ENCODE measurements at regions not wholly inside any gene's neighbourhood (a gene's known extent, or its start where the extent isn't known, plus 50 kb on each side); places are given as distances from the start of the nearest gene placed in this dataset.

GRCh38 chr3:193754719-193755118 is 161.7 kb downstream of the OPA1 start:
- Mint-ChIP-seq H3K4me1 (no peaks in the 10 kb centered on the region), H3K36me3 (ENCODE audit: insufficient read depth) (no peaks in the 10 kb centered on the region), H3K27ac (ENCODE audit: low read depth) (no peak overlapping the region), H3K27me3 (peaks cover 54% of the 10 kb centered on the region), H3K4me3 (no peak overlapping the region), H3K9me3 (peaks cover 5% of the 10 kb centered on the region)
- no peak for ATAC-seq (replicated peaks; ENCODE audit: extremely low read depth, poor library complexity, severe bottlenecking)
- DNase-seq (ENCODE audit: low spot score in 2 of 2): no peak

- no peak overlapping the region for H3K4me3 Mint-ChIP-seq
- peaks cover 5% of the 10 kb centered on the region for H3K9me3 Mint-ChIP-seq
- ATAC-seq (replicated peaks; ENCODE audit: extremely low read depth, poor library complexity, severe bottlenecking) (no peak), DNase-seq (ENCODE audit: low spot score in 2 of 2) (no peak)
- no peak overlapping the region for H3K27ac Mint-ChIP-seq (ENCODE audit: low read depth)
- H3K36me3 Mint-ChIP-seq (ENCODE audit: insufficient read depth): no peaks in the 10 kb centered on the region
- H3K27me3 Mint-ChIP-seq: peaks cover 54% of the 10 kb centered on the region
- H3K4me1 Mint-ChIP-seq: no peaks in the 10 kb centered on the region
Observed at GRCh38 chr3:193756536-193756935, 163.5 kb downstream of the OPA1 start.

DNA sequence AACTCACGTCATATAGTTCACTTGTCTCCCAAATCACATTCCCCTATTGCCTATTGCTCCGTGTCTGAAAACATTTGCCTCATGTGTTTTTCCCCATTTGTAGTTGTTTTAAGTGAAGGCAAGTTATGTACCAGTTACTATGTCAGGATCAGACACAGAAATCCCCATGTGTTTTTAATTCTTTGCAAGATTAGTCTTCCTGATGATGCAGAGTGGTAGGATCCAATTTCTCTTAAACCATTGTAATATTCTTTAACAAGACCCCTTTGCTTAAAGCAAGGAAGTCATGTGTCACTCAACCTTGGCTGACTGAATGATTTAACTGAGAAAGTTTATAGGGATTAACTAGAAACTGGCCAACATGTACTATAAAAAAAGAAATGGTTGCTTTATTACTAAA is 164.4 kb downstream of the OPA1 start:
- Mint-ChIP-seq H3K4me1 (no peaks in the 10 kb centered on the region), H3K36me3 (ENCODE audit: insufficient read depth) (no peaks in the 10 kb centered on the region), H3K27ac (ENCODE audit: low read depth) (no peak overlapping the region), H3K4me3 (no peak overlapping the region), H3K9me3 (peaks cover 5% of the 10 kb centered on the region), H3K27me3 (peaks cover 49% of the 10 kb centered on the region)
- ATAC-seq (replicated peaks; ENCODE audit: extremely low read depth, poor library complexity, severe bottlenecking): no peak
- no peak for DNase-seq (ENCODE audit: low spot score in 2 of 2)

DNA sequence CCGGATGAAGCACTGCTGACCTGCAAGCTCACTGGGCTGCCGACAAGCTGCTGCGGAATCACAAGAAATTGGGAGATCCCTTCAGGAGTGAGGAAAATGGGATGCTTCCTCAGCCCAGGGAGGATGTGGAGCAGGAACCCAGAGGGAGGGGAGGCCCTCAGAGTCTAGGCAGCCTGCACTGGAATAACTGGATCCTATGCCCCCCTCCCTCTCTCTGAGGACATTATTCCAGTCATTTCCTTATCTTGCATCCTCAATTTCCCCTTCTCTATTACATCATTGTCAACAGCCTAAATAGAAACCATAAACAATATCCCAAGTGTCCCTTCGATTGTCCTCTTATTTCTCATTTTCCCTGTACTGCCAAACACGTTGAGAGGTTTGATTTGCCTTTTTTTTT is 169.0 kb downstream of the OPA1 start:
- Mint-ChIP-seq H3K36me3 (ENCODE audit: insufficient read depth) (no peaks in the 10 kb centered on the region), H3K4me1 (no peaks in the 10 kb centered on the region), H3K27ac (ENCODE audit: low read depth) (no peak overlapping the region), H3K4me3 (no peak overlapping the region), H3K9me3 (peaks cover 5% of the 10 kb centered on the region), H3K27me3 (peaks cover 35% of the 10 kb centered on the region)
- no peak for ATAC-seq (replicated peaks; ENCODE audit: extremely low read depth, poor library complexity, severe bottlenecking)
- no peak for DNase-seq (ENCODE audit: low spot score in 2 of 2)

- H3K27me3 Mint-ChIP-seq: peaks cover 35% of the 10 kb centered on the region
- H3K36me3 Mint-ChIP-seq (ENCODE audit: insufficient read depth): no peaks in the 10 kb centered on the region
- no peak for DNase-seq (ENCODE audit: low spot score in 2 of 2)
- H3K27ac Mint-ChIP-seq (ENCODE audit: low read depth): no peak overlapping the region
- ATAC-seq (replicated peaks; ENCODE audit: extremely low read depth, poor library complexity, severe bottlenecking): no peak
- H3K4me1 Mint-ChIP-seq: no peaks in the 10 kb centered on the region
- H3K4me3 Mint-ChIP-seq: no peak overlapping the region
- peaks cover 5% of the 10 kb centered on the region for H3K9me3 Mint-ChIP-seq
Observed at GRCh38 chr3:193762657-193763056, 169.6 kb downstream of the OPA1 start.

- Mint-ChIP-seq H3K27me3 (peaks cover 29% of the 10 kb centered on the region), H3K27ac (ENCODE audit: low read depth) (no peak overlapping the region), H3K4me3 (no peak overlapping the region), H3K9me3 (no peaks in the 10 kb centered on the region), H3K36me3 (ENCODE audit: insufficient read depth) (no peaks in the 10 kb centered on the region), H3K4me1 (no peaks in the 10 kb centered on the region)
- ATAC-seq (replicated peaks; ENCODE audit: extremely low read depth, poor library complexity, severe bottlenecking) (no peak), DNase-seq (ENCODE audit: low spot score in 2 of 2) (no peak)
Observed at GRCh38 chr3:193764959-193765358, 172.0 kb downstream of the OPA1 start.

- Mint-ChIP-seq H3K27ac (ENCODE audit: low read depth) (no peak overlapping the region), H3K36me3 (ENCODE audit: insufficient read depth) (no peaks in the 10 kb centered on the region), H3K9me3 (no peaks in the 10 kb centered on the region), H3K27me3 (peaks cover 40% of the 10 kb centered on the region), H3K4me1 (no peaks in the 10 kb centered on the region), H3K4me3 (no peak overlapping the region)
- no peak for DNase-seq (ENCODE audit: low spot score in 2 of 2)
- ATAC-seq (replicated peaks; ENCODE audit: extremely low read depth, poor library complexity, severe bottlenecking): no peak
Observed at GRCh38 chr3:193767353-193768069, 174.5 kb downstream of the OPA1 start.

DNA sequence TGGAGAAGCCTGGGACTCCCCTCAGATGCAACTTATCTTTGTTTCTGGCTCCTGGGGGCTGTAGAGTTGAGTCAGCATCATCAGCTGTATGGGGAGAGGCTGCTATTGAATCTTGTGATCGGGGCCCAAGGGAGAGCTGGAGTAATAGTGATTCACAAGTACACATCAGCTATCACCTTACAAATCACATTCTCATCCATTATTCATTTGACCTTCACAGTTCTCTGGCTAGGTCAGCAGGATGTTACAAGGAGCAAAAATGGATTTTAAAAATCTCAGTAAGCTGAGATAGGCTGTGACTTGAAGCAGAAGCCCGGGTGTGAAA is 175.0 kb downstream of the OPA1 start:
- Mint-ChIP-seq H3K36me3 (ENCODE audit: insufficient read depth) (no peaks in the 10 kb centered on the region), H3K4me3 (no peak overlapping the region), H3K27me3 (peaks cover 39% of the 10 kb centered on the region), H3K27ac (ENCODE audit: low read depth) (no peak overlapping the region), H3K4me1 (no peaks in the 10 kb centered on the region), H3K9me3 (no peaks in the 10 kb centered on the region)
- no peak for ATAC-seq (replicated peaks; ENCODE audit: extremely low read depth, poor library complexity, severe bottlenecking)
- DNase-seq (ENCODE audit: low spot score in 2 of 2): no peak

GRCh38 chr3:193769437-193769836 is 176.4 kb downstream of the OPA1 start:
- Mint-ChIP-seq H3K27me3 (peaks cover 37% of the 10 kb centered on the region), H3K36me3 (ENCODE audit: insufficient read depth) (no peaks in the 10 kb centered on the region), H3K4me3 (no peak overlapping the region), H3K27ac (ENCODE audit: low read depth) (no peak overlapping the region), H3K9me3 (no peaks in the 10 kb centered on the region), H3K4me1 (no peaks in the 10 kb centered on the region)
- ATAC-seq (replicated peaks; ENCODE audit: extremely low read depth, poor library complexity, severe bottlenecking) (no peak), DNase-seq (ENCODE audit: low spot score in 2 of 2) (no peak)

DNA sequence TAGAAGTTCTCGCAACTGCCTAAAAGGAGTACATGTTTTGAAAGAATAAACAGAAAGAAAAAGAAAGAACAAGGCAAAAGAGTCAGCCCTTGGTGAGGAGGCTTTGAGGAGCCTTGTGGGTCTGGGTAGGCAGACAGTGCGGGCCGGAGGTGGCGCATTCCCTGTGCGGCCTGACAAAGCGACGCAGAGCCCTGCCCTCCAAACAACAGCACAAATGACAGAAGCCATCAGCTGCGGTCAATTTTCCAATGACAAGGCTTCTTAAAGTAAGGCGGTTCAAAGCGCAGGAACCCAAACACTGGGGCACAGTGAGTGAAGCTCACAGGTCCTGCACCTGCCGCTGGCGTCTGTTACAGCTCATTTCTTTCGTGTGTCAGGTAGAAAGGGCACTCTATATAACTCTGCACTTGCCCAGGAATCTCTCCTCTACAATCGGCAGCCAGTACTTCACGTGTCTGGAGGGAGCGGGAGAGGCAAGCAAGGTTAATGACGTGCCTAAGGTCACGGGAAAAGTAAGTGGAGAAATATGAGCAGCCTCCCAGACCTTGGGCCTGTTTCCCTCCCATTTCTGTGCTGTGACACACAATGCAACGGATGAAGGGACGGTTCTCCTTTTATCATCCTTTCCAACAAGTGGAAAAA is 178.1 kb downstream of the OPA1 start:
- Mint-ChIP-seq H3K4me3 (no peak overlapping the region), H3K27me3 (peaks cover 54% of the 10 kb centered on the region), H3K9me3 (no peaks in the 10 kb centered on the region), H3K4me1 (no peaks in the 10 kb centered on the region), H3K36me3 (ENCODE audit: insufficient read depth) (no peaks in the 10 kb centered on the region), H3K27ac (ENCODE audit: low read depth) (no peak overlapping the region)
- ATAC-seq (replicated peaks; ENCODE audit: extremely low read depth, poor library complexity, severe bottlenecking) (no peak), DNase-seq (ENCODE audit: low spot score in 2 of 2) (no peak)

DNA sequence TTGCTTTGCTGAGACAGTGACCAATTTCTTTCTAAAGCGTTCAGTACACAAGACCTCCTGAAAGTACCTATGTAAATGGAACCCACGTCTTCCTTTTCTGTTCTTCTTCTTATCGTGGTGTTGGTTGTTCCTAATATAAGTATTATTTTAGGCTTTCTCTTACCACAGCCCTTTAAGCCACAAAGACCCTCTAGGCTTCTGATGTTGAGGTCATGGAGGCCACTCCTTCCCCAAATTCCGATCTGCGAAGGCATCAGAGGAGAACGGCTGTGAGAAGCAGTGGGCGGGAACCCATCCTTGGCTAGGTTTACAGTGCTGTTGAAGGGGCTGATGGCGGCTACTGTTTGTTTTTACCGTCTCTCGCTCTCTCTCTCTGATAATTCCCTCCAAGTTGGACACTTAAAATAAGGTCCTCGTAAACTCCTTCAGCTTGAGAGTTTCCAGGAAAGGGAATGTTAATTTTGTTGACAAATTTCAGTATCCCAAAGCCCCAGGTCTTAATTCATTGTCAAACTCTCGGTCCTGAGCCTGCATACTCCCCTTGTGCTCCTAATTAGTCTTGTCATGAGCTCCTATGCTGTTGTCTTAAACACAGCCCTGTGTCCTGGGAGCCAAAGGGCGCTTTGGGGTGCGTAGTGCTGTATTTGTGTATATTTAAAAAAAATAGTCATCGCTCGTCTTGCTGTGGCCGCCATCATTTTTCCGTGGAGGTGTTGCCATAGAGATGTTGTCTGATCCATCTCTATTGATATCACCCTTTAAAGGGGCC is 178.8 kb downstream of the OPA1 start:
- DNase-seq (ENCODE audit: low spot score in 2 of 2): no peak
- Mint-ChIP-seq H3K4me3 (no peak overlapping the region), H3K4me1 (no peaks in the 10 kb centered on the region), H3K27ac (ENCODE audit: low read depth) (no peak overlapping the region), H3K27me3 (peaks cover 53% of the 10 kb centered on the region), H3K9me3 (no peaks in the 10 kb centered on the region), H3K36me3 (ENCODE audit: insufficient read depth) (no peaks in the 10 kb centered on the region)
- no peak for ATAC-seq (replicated peaks; ENCODE audit: extremely low read depth, poor library complexity, severe bottlenecking)

DNA sequence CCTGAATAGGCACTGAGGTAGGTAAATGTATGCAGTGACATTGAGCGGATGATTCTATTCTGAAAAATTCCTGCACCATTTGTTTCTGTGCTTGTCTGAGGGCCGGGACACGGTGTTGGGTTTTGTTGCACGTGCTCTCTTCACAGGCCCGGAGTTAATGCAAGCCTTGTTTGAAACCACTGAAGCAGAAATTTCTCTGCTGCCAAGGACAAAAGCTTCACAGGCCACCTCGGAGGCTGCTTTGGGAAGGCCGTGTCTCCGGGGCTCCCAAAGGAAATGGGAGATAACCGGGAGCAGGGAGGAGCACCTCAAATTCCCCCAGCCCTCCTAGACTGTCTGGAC is 179.4 kb downstream of the OPA1 start:
- DNase-seq (ENCODE audit: low spot score in 2 of 2) (no peak), ATAC-seq (replicated peaks; ENCODE audit: extremely low read depth, poor library complexity, severe bottlenecking) (no peak)
- Mint-ChIP-seq H3K36me3 (ENCODE audit: insufficient read depth) (no peaks in the 10 kb centered on the region), H3K9me3 (no peaks in the 10 kb centered on the region), H3K27ac (ENCODE audit: low read depth) (no peak overlapping the region), H3K27me3 (peaks cover 49% of the 10 kb centered on the region), H3K4me3 (no peak overlapping the region), H3K4me1 (no peaks in the 10 kb centered on the region)

Data from central memory CD8-positive, alpha-beta T cell (primary cell).